ENCODE measurements at regions not wholly inside any gene's neighbourhood (a gene's known extent, or its start where the extent isn't known, plus 50 kb on each side); places are given as distances from the start of the nearest gene placed in this dataset.

GRCh38 chr9:113738496-113738892, 137.6 kb upstream of the ZNF618 start:
- no peak overlapping the region for H3K27ac ChIP-seq (ENCODE audit: low read depth in 2 of 2, low read length in 1 of 2)
- H3K4me3 ChIP-seq (ENCODE audit: low read depth in 2 of 2, low read length in 1 of 2): no peak overlapping the region
- TF ChIP-seq FOXM1 (IDR thresholded peaks at IDR 0.05; ENCODE audit: low read depth) (no peak), USF2 (IDR thresholded peaks at IDR 0.05; ENCODE audit: borderline replicate concordance, low read depth, low read length) (no peak), MEF2A (IDR thresholded peaks at IDR 0.05; ENCODE audit: borderline replicate concordance, low read depth) (no peak), YY1 (IDR thresholded peaks at IDR 0.05; ENCODE audit: low read depth) (no peak), TCF12 (IDR thresholded peaks at IDR 0.05) (no peak), NFIC (IDR thresholded peaks at IDR 0.05; ENCODE audit: borderline replicate concordance) (no peak), CHD2 (IDR thresholded peaks at IDR 0.05; ENCODE audit: low read length, partially characterized antibody) (no peak), IRF3 (IDR thresholded peaks at IDR 0.05; ENCODE audit: low read depth, low read length) (no peak), SMC3 (IDR thresholded peaks at IDR 0.05; ENCODE audit: low read depth, low read length) (no peak), REST (IDR thresholded peaks at IDR 0.05; ENCODE audit: low read depth, low read length) (no peak), TAF1 (IDR thresholded peaks at IDR 0.05; ENCODE audit: borderline replicate concordance, low read depth, low read length) (no peak), RCOR1 (IDR thresholded peaks at IDR 0.05; ENCODE audit: low read length) (no peak), RAD21 (IDR thresholded peaks at IDR 0.05; ENCODE audit: low read length) (no peak), RXRA (IDR thresholded peaks at IDR 0.05; ENCODE audit: borderline replicate concordance, low read depth) (no peak)
- no peaks in the 10 kb centered on the region for H4K20me1 ChIP-seq (ENCODE audit: insufficient read depth)
- H2AFZ ChIP-seq (ENCODE audit: low read depth): no peak overlapping the region
- 73% methylated on average over 9 of the region's 9 CpGs for WGBS (ENCODE audit: low lambda C conversion rate)
- H3K4me1 ChIP-seq (ENCODE audit: control insufficient read depth in 1 of 2, insufficient read depth in 2 of 2, low read depth in 1 of 2, low read length in 1 of 2): peaks cover 0 to 3% of the 10 kb centered on the region in 2 experiments; a peak in 1 of 4 replicates
- no peaks in the 10 kb centered on the region for H3K9me3 ChIP-seq
- no peaks in the 10 kb centered on the region for H3K36me3 ChIP-seq (replicated peaks in 1 of 2; ENCODE audit: control insufficient read depth in 1 of 2, insufficient read depth in 2 of 2, low read length in 1 of 2)
- ChIA-PET CTCF (interaction anchor here (0.7 to 1.8 kb wide), 5 partner anchors 11 to 553 kb away, joined by 3 to 6 read pairs (median 5); no protein-coding TSS in a partner anchor), POLR2A (no interaction called here)
- no peaks in the 10 kb centered on the region for H3K9me2 ChIP-seq
- H3K27me3 ChIP-seq (ENCODE audit: insufficient read depth): no peaks in the 10 kb centered on the region
- H3K4me2 ChIP-seq: no peak overlapping the region
- no peaks in the 10 kb centered on the region for H3K79me2 ChIP-seq (ENCODE audit: insufficient read depth)
- DNase-seq: no peak
- peaks cover 9% of the 10 kb centered on the region for H3F3A ChIP-seq (replicated peaks; ENCODE audit: insufficient read depth)
- no peak overlapping the region for H3K9ac ChIP-seq
